HG02884 (cell line): ENCODE measurements at regions not wholly inside any gene's neighbourhood (a gene's known extent, or its start where the extent isn't known, plus 50 kb on each side); places are given as distances from the start of the nearest gene placed in this dataset.
"Not testable (repeated sequence)": the region's sequence is repeated elsewhere in the genome, so short reads cannot be mapped to it uniquely, and the experiment has no call there.

Source experiments
- ATAC-seq: cut with Tn5 transposase; IDR thresholded peaks from one replicate; pipeline ENCODE4 v1.9.1; 2021; ENCODE audit warnings: mild to moderate bottlenecking, moderate library complexity; ENCODE audit not compliant: unreplicated experiment

DNA sequence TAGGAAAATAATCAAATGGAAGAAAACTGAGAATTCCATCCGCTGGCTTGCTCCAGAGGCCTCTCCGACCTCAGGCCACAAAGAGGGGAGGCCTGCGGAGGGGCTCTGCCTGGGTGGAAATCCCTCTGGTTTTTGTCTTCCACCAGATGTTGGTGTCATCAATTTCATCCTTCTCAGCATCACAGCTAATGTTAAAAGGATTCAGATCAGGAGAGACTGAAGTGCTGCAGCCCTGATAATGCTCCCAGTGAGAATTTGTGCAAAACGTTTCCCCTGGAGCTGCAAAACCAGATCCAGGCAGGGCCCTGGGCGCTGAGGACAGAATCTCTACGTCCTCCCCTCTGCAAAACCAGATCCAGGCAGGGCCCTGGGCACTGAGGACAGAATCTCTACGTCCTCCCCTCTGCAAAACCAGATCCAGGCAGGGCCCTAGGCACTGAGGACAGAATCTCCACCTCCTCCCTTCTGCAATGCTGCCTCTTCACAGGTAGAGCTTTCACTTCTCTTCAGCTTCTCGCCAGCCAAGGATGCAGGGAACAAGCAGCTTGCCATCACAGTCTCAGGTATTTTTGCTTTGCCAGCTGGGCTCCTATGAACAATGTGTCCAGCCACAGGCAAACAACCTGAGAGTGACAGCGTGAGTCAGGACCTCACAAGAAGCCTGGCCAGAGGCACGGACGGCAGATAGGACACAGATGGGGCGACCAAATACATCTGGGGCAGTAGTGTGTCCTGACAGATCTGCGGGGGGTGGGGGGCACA, 81.2 kb downstream of the TMEM18 start:
- no peak for ATAC-seq

GRCh38 chr2:595141-595815, 81.9 kb downstream of the TMEM18 start:
- no peak for ATAC-seq

- no peak for ATAC-seq
Measured at GRCh38 chr2:594297-594949, 82.8 kb downstream of the TMEM18 start.

DNA sequence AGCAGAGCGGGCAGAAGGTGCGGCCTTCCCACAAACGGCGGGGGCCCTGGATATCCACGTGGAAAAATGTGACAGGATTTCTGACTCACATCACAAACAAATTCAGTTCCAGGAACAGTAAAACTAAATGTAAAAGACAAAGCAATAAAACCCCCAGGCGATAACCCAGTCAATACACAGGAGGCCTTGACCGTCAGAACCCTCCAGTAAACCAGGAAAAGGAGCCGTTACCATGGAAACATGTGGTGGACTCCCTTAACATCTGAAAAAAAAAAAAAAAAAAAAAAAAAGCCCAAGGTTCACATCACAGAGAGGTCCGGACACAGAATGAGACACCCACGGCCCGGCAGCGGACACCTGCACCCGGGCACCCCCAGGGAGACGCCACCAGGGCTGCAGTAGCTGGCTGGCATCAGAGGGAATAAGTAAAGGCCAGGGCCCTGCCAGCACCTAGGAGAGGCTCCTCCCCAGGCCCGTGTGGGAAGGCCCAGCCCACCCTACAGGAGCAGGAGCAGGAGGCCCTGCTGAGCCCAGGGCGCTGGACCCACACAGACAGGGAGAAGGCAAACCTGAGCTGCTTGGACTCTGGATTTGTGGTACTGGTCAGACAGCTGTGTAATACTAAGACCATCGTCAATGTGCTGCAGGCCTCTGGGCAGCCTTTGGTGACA, 83.7 kb downstream of the TMEM18 start:
- no peak for ATAC-seq

DNA sequence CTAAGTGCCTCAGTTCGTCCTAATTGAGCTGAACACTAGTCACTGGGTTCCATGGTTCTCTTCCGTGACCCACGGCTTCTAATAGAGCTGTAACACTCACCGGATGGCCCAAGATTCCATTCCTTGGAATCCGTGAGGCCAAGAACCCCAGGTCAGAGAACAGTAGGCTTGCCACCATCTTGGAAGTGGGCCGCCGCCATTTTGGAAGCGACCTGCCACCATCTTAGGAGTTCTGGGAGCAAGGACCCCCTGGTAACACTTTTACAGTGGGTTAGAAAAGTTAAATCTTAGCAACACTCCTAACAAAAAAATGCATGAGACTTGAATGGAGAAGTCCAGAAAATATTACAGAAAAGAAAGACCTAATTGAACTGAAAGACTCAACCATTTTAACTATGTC, 84.5 kb downstream of the TMEM18 start:
- ATAC-seq: no peak

- no peak for ATAC-seq
Measured at GRCh38 chr2:590214-591175, 86.7 kb downstream of the TMEM18 start.

DNA sequence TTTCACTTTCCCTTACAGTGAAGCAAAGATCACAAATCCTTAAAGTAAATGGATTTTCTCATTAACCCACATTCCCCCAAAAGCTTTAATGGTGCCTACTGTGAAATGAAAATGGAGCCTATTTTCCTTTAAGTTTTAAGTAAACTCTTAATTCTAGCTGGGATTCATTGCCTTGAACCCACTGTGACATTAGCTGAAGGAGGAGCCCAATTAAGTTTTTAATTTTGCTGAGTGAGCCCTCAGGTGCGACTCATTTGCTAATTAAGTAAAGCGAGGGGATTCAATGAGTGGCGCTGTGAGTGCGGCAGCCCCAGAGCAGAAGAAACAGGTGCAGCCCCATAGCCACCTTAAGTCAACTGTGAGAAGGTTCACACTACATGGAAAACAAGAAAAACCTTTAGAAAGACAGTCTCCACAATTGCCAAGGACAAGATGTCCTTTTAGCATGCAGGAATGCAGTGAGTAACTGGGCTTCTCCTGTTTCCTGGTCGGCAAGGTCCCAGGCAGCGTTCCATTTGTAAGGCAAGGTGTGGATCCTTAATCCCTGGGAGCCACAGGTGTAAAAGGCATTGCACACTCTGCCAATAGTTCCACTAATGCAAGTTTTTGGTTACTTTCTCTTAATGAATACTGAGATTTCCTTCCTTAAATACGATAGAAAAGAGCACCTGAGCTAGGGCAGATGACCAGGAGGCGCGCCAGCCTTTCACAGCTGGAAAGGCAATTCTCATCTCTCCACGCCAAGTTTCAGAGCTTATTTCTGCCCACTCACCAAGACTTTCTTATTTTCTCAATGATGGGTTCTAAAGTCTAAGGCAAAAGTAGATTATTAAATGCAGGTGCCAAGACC, 87.7 kb downstream of the TMEM18 start:
- no peak for ATAC-seq

GRCh38 chr2:588074-588645, 89.0 kb downstream of the TMEM18 start:
- no peak for ATAC-seq

DNA sequence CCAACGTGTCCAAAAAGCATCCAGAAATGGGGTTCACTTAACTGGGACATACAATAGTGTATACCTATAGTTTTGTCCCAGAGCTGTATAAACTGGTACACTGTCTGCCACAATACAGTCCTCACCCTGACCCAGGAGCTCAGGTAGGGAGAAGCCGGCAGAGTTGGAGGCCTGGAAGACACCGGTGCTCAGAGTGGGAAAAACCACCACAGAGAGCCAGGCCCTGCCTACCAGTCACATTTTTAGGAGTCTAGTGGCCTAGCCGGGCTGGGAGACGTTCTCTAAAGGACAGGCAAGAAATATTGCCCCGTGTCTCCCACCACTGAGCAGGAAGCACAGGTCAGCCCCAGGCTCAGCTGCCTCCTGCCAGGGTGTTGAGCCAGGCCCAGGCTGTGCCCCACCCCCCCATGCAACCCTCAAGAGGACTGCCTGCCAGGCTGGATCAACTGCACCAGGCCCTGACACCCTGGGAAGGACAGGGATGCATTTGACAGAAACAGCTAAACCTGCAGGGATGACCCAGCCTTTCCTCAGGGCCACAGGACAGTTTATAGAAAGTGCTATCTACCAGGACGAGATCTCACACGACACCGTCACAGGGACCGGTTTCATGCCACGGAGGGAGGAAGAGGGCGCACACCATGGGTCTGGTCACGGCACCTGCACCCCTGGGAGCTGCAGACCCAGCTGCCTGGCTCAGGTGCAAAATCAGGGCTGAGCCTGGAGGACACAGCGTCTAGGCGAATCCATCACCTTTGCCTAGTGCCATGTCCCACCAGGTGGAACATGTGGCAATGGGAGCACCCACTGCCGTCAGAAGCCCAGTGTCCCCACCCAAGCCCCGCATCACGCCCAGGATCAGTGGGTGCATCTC, 89.9 kb downstream of the TMEM18 start:
- ATAC-seq: no peak

- ATAC-seq: no peak
Measured at GRCh38 chr2:586641-587076, 90.5 kb downstream of the TMEM18 start.

- peak; percentile 82 for ATAC-seq
Measured at GRCh38 chr2:584863-585823, 92.1 kb downstream of the TMEM18 start.

- ATAC-seq: no peak
Measured at GRCh38 chr2:583666-584065, 93.5 kb downstream of the TMEM18 start.

GRCh38 chr2:582792-583528, 94.2 kb downstream of the TMEM18 start:
- ATAC-seq: no peak

DNA sequence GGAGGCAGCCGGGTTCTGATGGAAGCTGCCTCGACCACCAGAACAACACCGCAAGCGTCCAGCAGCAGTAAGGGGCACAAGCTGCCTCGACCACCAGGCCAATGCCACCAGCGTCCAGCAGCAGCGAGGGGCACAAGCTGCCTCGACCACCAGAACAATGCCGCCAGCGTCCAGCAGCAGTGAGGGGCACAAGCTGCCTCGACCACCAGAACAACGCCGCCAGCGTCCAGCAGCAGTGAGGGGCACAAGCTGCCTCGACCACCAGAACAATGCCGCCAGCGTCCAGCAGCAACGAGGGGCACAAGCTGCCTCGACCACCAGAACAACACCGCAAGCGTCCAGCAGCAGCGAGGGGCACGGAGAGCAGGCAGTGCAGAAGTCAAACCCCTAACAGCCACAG, 94.9 kb downstream of the TMEM18 start:
- not testable (repeated sequence) for ATAC-seq

DNA sequence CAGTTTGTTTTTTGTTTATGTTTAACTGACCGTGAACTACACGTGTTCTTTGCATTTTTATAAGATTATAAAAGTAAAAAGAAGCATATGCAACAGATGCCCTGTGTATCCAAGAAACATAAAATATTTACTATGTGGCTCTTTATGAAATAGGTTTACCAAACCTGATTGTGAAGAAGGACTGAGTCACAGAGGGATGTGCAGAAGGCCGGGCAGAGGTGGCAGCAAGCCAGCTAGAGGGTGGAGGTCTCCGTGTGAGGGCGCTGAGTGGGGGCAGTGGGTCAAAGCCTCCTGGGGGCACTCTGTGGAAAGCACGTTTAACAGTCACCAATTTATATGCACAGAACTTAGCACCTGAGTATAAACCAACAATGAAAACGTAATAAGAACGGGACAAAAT, 97.2 kb downstream of the TMEM18 start:
- ATAC-seq: no peak

- ATAC-seq: no peak
Measured at GRCh38 chr2:579351-579886, 97.8 kb downstream of the TMEM18 start.
